22Rv1 (cell line): ENCODE measurements at regions not wholly inside any gene's neighbourhood (a gene's known extent, or its start where the extent isn't known, plus 50 kb on each side); places are given as distances from the start of the nearest gene placed in this dataset.
"Not testable (repeated sequence)": the region's sequence is repeated elsewhere in the genome, so short reads cannot be mapped to it uniquely, and the experiment has no call there.

Experiments
- H3K27ac ChIP-seq: fragments of 450-650 bp; 2 replicates; pipeline ENCODE4 v1.5.1; 2017
- ZFX ChIP-seq: fragments of 450-650 bp; IDR thresholded peaks from 2 replicates; pipeline ENCODE4 v1.6.1; 2017; ENCODE audit warnings: antibody characterized with exemption, borderline replicate concordance
- TF ChIP-seq, protein P1 (sequence below): fragments of 450-650 bp; IDR thresholded peaks from 2 replicates; pipeline ENCODE4 v1.5.1; 2017; ENCODE audit warnings: mild to moderate bottlenecking

DNA sequence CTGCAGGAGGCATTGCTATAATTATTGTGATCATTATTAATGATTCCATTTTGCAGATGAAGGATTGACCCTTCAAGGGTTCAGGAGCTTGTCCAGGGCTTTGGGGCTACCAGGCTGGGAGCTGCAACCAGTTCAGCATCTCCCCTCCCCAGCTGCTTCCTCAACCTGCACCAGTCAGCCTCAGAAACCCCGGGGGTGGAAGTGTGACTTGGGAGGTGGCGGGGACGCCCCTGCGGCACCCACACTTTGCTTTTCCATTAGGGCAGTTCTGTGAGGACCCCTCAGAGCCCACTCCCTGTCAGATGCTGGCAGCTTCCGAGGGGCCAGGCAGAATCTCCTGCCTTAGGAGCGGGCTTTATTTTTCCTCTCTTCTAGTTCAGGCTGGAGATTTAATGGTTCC is 85.6 kb downstream of the OLFM1 start:
- no peak overlapping the region for H3K27ac ChIP-seq
- no peak for TF ChIP-seq ZFX
- TF ChIP-seq, protein P1, sequence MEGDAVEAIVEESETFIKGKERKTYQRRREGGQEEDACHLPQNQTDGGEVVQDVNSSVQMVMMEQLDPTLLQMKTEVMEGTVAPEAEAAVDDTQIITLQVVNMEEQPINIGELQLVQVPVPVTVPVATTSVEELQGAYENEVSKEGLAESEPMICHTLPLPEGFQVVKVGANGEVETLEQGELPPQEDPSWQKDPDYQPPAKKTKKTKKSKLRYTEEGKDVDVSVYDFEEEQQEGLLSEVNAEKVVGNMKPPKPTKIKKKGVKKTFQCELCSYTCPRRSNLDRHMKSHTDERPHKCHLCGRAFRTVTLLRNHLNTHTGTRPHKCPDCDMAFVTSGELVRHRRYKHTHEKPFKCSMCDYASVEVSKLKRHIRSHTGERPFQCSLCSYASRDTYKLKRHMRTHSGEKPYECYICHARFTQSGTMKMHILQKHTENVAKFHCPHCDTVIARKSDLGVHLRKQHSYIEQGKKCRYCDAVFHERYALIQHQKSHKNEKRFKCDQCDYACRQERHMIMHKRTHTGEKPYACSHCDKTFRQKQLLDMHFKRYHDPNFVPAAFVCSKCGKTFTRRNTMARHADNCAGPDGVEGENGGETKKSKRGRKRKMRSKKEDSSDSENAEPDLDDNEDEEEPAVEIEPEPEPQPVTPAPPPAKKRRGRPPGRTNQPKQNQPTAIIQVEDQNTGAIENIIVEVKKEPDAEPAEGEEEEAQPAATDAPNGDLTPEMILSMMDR: no peak

DNA sequence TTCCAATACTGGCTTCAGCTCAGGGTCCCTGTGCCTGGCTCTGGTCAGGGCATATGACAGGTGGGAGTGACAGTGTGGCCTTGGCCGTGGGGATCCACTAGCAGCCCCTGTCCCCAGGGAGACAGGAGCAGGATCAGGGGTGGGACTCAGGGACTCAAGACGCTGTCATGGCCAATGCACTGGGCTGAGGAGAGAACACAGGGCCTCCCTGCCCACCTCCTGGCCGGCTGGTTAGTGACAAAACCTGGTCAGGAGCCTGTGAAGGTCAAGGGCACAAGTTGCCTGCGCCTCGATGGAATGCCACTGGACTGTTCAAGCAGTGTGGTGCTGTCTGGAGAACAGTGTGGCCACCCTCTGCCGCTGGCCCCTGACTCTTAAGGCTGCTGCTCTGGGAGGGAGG is 86.8 kb downstream of the OLFM1 start:
- no peak overlapping the region for H3K27ac ChIP-seq
- TF ChIP-seq, protein P1: no peak
- no peak for TF ChIP-seq ZFX

DNA sequence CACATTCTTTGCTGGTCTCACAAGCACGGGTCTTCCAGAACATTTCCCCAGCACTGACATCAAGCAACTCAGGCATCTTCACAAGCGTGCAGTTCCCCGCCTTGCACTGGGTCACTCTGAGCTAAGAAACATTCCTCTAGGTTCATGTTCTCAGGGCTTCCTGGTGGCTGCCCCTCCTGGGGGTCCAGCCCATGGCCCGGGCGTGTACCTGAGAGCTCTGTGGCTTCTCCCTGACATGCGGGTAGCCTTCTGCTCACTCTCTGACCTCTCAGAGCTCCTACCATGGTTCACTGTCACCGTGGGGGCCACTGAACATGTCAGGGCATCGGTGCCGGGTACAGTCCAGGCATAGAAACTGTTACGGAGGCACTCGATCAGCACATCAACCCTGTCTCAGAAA is 87.5 kb downstream of the OLFM1 start:
- TF ChIP-seq, protein P1: no peak
- TF ChIP-seq ZFX: no peak
- H3K27ac ChIP-seq: no peak overlapping the region

DNA sequence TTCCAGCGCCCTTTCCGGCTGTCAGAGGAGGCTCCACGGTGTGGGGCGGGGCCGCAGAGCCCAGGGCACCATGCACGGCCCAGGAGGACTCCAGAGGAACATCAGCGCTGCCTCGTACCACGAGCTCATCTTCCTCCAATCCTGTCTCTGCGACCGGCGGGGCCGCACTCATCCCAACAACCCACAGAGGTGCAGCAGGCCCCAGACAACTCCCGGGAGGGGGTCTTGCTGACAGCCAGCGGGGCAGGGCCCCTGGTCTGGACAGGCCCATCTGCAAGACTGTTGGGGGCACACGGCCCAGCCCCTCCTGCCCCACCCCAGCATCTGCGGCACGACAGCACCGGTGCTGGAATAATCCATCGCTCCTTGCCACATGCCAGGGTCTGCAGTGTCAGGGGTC is 88.8 kb downstream of the OLFM1 start:
- no peak overlapping the region for H3K27ac ChIP-seq
- TF ChIP-seq, protein P1: no peak
- no peak for TF ChIP-seq ZFX

DNA sequence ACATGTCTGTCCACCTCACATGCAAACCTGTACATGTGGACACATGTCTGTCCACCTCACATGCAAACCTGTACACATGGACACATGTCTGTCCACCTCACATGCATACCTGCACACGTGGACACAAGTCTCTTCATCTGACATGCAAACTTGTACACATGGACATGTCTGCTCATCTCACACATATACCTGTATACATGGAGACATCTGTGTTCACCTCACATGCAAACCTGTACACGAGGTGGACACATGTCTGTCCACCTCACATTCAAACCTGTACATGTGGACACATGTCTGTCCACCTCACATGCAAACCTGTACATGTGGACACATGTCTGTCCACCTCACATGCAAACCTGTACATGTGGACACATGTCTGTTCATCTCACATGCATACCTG is 90.1 kb downstream of the OLFM1 start:
- not testable (repeated sequence) for H3K27ac ChIP-seq

DNA sequence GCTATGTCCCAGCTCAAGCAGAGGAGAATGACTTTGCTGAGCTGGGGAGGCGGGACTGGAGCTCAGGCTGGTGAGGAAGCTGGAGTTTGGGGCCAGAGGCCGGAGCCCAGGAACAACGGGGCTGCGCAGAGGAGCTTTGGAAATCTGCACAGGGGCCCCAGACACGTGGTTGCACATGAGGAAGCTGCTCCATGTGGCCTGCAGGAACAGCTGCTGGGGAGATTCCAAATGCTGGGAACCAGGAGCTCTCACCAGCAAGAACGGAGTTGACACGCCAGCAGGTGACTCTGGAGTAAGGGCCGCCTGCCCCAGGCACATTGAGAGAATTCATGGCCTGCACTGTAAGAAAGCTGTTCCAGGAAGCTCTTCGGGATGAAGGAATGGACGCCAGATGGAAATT is 91.0 kb downstream of the OLFM1 start:
- no peak for TF ChIP-seq ZFX
- H3K27ac ChIP-seq: no peak overlapping the region

DNA sequence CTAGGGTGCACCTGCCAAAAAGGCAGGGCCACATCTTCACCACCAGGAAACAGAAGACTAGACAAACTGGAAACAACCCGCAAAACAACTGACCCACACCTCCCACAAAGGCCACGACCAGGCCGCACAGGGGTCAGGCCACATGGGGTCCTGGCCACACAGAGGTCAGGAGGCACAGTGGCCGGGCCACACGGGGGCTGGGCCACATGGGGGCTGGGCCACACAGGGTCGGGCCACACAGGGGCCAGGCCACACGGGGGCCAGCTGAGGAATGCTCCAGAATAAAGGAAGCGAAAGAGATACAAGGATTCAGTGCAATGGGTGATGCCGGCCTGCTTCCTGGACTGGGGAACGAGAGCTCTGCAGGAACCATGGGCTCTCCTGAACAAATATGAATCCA is 91.6 kb downstream of the OLFM1 start:
- H3K27ac ChIP-seq: no peak overlapping the region
- no peak for TF ChIP-seq ZFX
- TF ChIP-seq, protein P1: no peak

DNA sequence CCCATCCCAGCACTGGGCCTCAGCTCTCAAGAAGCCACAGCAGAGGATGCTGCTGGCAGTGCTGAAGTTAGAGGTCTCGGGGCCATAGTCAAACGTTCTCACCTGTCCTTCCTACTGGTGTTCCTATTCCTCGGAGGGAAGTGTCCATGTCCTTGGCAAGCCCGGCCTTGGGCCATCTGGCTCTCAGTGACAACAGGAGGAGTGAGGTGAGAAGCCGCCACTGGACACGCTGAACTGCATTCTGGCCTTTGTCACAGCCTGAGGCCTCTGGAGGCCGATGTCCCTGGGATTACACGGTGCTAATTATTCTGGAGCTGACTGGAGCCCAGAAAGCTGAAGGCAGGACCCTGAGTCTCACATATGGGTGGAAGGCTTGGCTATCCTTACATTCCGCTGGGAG is 92.5 kb downstream of the OLFM1 start:
- TF ChIP-seq, protein P1: no peak
- no peak for TF ChIP-seq ZFX
- H3K27ac ChIP-seq: no peak overlapping the region
